H1 (cell line): ENCODE measurements at regions not wholly inside any gene's neighbourhood (a gene's known extent, or its start where the extent isn't known, plus 50 kb on each side); places are given as distances from the start of the nearest gene placed in this dataset.

Experiments used
- CTCF ChIA-PET: fragments of 300-600 bp; sonication (Branson Sonifier 250); formaldehyde crosslinking; loops from one replicate; lab custom pipeline; 2021; ENCODE audit not compliant: partially characterized antibody; lab: Charles Lee
- POLR2A ChIA-PET: fragments of 300-600 bp; sonication (Branson Sonifier 250); formaldehyde crosslinking; loops from one replicate; lab custom pipeline; 2021; ENCODE audit warnings: inconsistent platforms; ENCODE audit not compliant: partially characterized antibody; lab: Charles Lee
- DNase-seq, 2 experiments: peaks; one replicate each; pipeline versions ENCODE4 v3.0.0 to v3.0.0-alpha.2; 2010 to 2022; ENCODE audit warnings: low spot score in 2 of 2, low read depth in 1 of 2, mixed read lengths in 1 of 2
- FAIRE-seq: peaks from 2 replicates; lab custom pipeline; 2011; peaks lifted over from hg19 to GRCh38; lab: Jason Lieb, UNC
- H2AFZ ChIP-seq: 2 replicates; pipeline ENCODE4 v1.8.1; 2012; ENCODE audit warnings: low read length, inconsistent platforms
- H2AK5ac ChIP-seq: 2 replicates; pipeline ENCODE4 v1.6.1; 2013; ENCODE audit warnings: low read depth, low read length
- H2BK120ac ChIP-seq: replicated peaks from 2 replicates; pipeline ENCODE3; 2013; ENCODE audit warnings: low read depth, low read length, inconsistent platforms
- H2BK12ac ChIP-seq: 2 replicates; pipeline ENCODE4 v1.6.1; 2013; ENCODE audit warnings: low read depth, low read length
- H2BK15ac ChIP-seq: 2 replicates; pipeline ENCODE4 v1.6.1; 2013; ENCODE audit warnings: low read length
- H2BK20ac ChIP-seq: 2 replicates; pipeline ENCODE4 v1.6.1; 2013; ENCODE audit warnings: low read length
- H2BK5ac ChIP-seq: 2 replicates; pipeline ENCODE4 v1.6.1; 2013; ENCODE audit warnings: low read depth, low read length
- H3K14ac ChIP-seq: 2 replicates; pipeline ENCODE4 v1.6.1; 2013; ENCODE audit warnings: inconsistent platforms; ENCODE audit not compliant: insufficient read length
- H3K18ac ChIP-seq: 2 replicates; pipeline ENCODE4 v1.6.1; 2013; ENCODE audit warnings: low read length; ENCODE audit errors: extremely low read depth
- H3K23ac ChIP-seq: 2 replicates; pipeline ENCODE4 v1.6.1; 2013; ENCODE audit warnings: inconsistent platforms; ENCODE audit not compliant: insufficient read length
- H3K23me2 ChIP-seq: 2 replicates; pipeline ENCODE4 v1.6.1; 2013; ENCODE audit warnings: low read depth, low read length
- H3K27ac ChIP-seq: 2 replicates; pipeline ENCODE4 v1.6.1; 2011; ENCODE audit warnings: low read depth, low read length, inconsistent platforms
- H3K27me3 ChIP-seq, 4 experiments: replicated peaks in 1 of 4; 1 replicate in 1 of 4; 2 replicates in 3 of 4; pipeline versions ENCODE4 v1.6.1 to v1.8.1; 2011 to 2013; ENCODE audit warnings: low read length in 3 of 4, mild to moderate bottlenecking in 3 of 4, inconsistent platforms in 2 of 4, mixed read lengths in 2 of 4, moderate library complexity in 1 of 4; ENCODE audit not compliant: control insufficient read depth in 3 of 4, insufficient read depth in 3 of 4; ENCODE audit errors: extremely low read depth in 1 of 4
- H3K36me3 ChIP-seq, 4 experiments: 2 replicates each; pipeline versions ENCODE4 v1.6.1 to v1.8.1; 2011 to 2013; ENCODE audit warnings: mild to moderate bottlenecking in 4 of 4, low read length in 3 of 4, moderate library complexity in 2 of 4, control low read depth in 1 of 4, inconsistent platforms in 1 of 4; ENCODE audit not compliant: insufficient read depth in 4 of 4, control insufficient read depth in 2 of 4
- H3K4ac ChIP-seq: replicated peaks from 2 replicates; pipeline ENCODE3; 2013; ENCODE audit warnings: low read length, low read depth, mixed read lengths, inconsistent platforms; ENCODE audit not compliant: insufficient read length
- H3K4me1 ChIP-seq, 4 experiments: replicated peaks in 1 of 4; 1 replicate in 1 of 4; 2 replicates in 3 of 4; pipeline versions ENCODE4 v1.6.1 to v1.8.1; 2011 to 2013; ENCODE audit warnings: low read length in 3 of 4, inconsistent platforms in 2 of 4, mixed read lengths in 1 of 4; ENCODE audit not compliant: insufficient read depth in 4 of 4, control insufficient read depth in 3 of 4
- H3K4me2 ChIP-seq, 2 experiments: 2 replicates each; pipeline versions ENCODE4 v1.6.1 to v1.8.1; 2011 to 2013; ENCODE audit warnings: low read depth in 2 of 2, low read length in 2 of 2, control low read depth in 1 of 2, inconsistent platforms in 1 of 2, mild to moderate bottlenecking in 1 of 2; ENCODE audit not compliant: insufficient read depth in 1 of 2
- H3K4me3 ChIP-seq, 4 experiments: fragments of 200-600, 300-600 bp in 1 of 4; sonication (generic), shearing (Covaris generic), sonication (Bioruptor Twin) in 1 of 4; 2 replicates each; pipeline versions ENCODE4 v1.5.1 to v1.8.1; 2011 to 2016; ENCODE audit warnings: low read length in 4 of 4, low read depth in 3 of 4, control low read depth in 2 of 4, inconsistent platforms in 2 of 4, mild to moderate bottlenecking in 2 of 4, mixed read lengths in 1 of 4, moderate library complexity in 1 of 4; ENCODE audit not compliant: insufficient read depth in 2 of 4; ENCODE audit errors: extremely low read depth in 1 of 4
- H3K56ac ChIP-seq: replicated peaks from 2 replicates; pipeline ENCODE3; 2013; ENCODE audit warnings: low read depth, mild to moderate bottlenecking, mixed read lengths, low read length, inconsistent platforms; ENCODE audit not compliant: insufficient read length
- H3K79me1 ChIP-seq: 2 replicates; pipeline ENCODE4 v1.6.1; 2013; ENCODE audit warnings: low read depth, low read length, control low read depth
- H3K79me2 ChIP-seq, 2 experiments: 2 replicates each; pipeline versions ENCODE4 v1.6.1 to v1.8.1; 2012 to 2013; ENCODE audit warnings: low read length in 2 of 2, mild to moderate bottlenecking in 2 of 2, inconsistent platforms in 1 of 2; ENCODE audit not compliant: insufficient read depth in 2 of 2, control insufficient read depth in 1 of 2
- H3K9ac ChIP-seq, 4 experiments: replicated peaks in 1 of 4; 1 replicate in 1 of 4; 2 replicates in 3 of 4; pipeline versions ENCODE4 v1.6.1 to v1.8.1; 2011 to 2013; ENCODE audit warnings: low read depth in 3 of 4, low read length in 3 of 4, control low read depth in 2 of 4, mild to moderate bottlenecking in 2 of 4, moderate library complexity in 2 of 4, inconsistent platforms in 1 of 4; ENCODE audit errors: extremely low read depth in 1 of 4
- H3K9me3 ChIP-seq, 2 experiments: 2 replicates each; pipeline versions ENCODE4 v1.6.1 to v1.8.1; 2012 to 2013; ENCODE audit warnings: mild to moderate bottlenecking in 2 of 2, moderate library complexity in 2 of 2, control low read depth in 1 of 2, inconsistent platforms in 1 of 2, low read depth in 1 of 2, low read length in 1 of 2, mixed read lengths in 1 of 2; ENCODE audit not compliant: insufficient read depth in 2 of 2
- H4K20me1 ChIP-seq, 2 experiments: replicated peaks in 1 of 2; 2 replicates each; pipeline versions ENCODE3 to v1.8.1; 2011 to 2013; ENCODE audit warnings: inconsistent platforms in 2 of 2, low read length in 2 of 2, mild to moderate bottlenecking in 1 of 2; ENCODE audit not compliant: insufficient read depth in 2 of 2, control insufficient read depth in 1 of 2
- H4K5ac ChIP-seq: 2 replicates; pipeline ENCODE4 v1.6.1; 2013; ENCODE audit warnings: low read length, low read depth, mixed read lengths, inconsistent platforms; ENCODE audit not compliant: insufficient read length
- H4K8ac ChIP-seq: 2 replicates; pipeline ENCODE4 v1.8.0; 2013; ENCODE audit warnings: mild to moderate bottlenecking, moderate library complexity, low read length, inconsistent platforms; ENCODE audit not compliant: insufficient read depth; ENCODE audit errors: extremely low read depth
- H4K91ac ChIP-seq: replicated peaks from 2 replicates; pipeline ENCODE3; 2013; ENCODE audit warnings: low read length, mixed read lengths, inconsistent platforms; ENCODE audit not compliant: insufficient read length
- CBX8 ChIP-seq: fragments of 300-800, 300-1000 bp; sonication (generic); IDR thresholded peaks from 2 replicates; pipeline ENCODE4 v1.7.1; 2016; ENCODE audit warnings: low read depth, low read length, borderline replicate concordance
- WGBS, 2 experiments: shearing (Covaris generic) in 1 of 2; methylation state at CpG; one replicate each; pipeline versions ENCODE4 v1.1.6 to v1.1.7; 2013 to 2015; ENCODE audit warnings: low lambda C conversion rate in 2 of 2, mixed read lengths in 2 of 2, inconsistent platforms in 1 of 2, low coverage in 1 of 2, missing lambda C conversion rate in 1 of 2; ENCODE audit not compliant: insufficient replicate concordance in 2 of 2, insufficient coverage in 1 of 2, insufficient read length in 1 of 2; ENCODE audit errors: extremely low coverage in 1 of 2, missing lambda C conversion rate in 1 of 2; 5-methylcytosine and 5-hydroxymethylcytosine counted together

- Histone ChIP-seq H2BK20ac (no peak overlapping the region), H3K4me2 (no peak overlapping the region), H3K9ac (no peak overlapping the region), H2BK15ac (no peak overlapping the region), H3K4ac (no peak overlapping the region), H4K8ac (no peak overlapping the region), H4K20me1 (no peaks in the 10 kb centered on the region), H2BK120ac (no peak overlapping the region), H3K79me1 (no peaks in the 10 kb centered on the region), H2BK5ac (no peak overlapping the region), H3K18ac (no peak overlapping the region), H3K79me2 (no peaks in the 10 kb centered on the region), H3K23ac (no peak overlapping the region), H2BK12ac (no peak overlapping the region), H3K4me1 (no peaks in the 10 kb centered on the region; a peak in 1 of 7 replicates), H3K14ac (no peak overlapping the region), H4K5ac (no peak overlapping the region), H2AK5ac (no peak overlapping the region), H3K36me3 (no peaks in the 10 kb centered on the region), H3K23me2 (no peaks in the 10 kb centered on the region), H4K91ac (no peak overlapping the region), H2AFZ (no peak overlapping the region), H3K9me3 (no peaks in the 10 kb centered on the region), H3K27ac (no peak overlapping the region), H3K56ac (no peak overlapping the region), H3K27me3 (peaks cover 0 to 1% (median 0%) of the 10 kb centered on the region in 4 experiments; a peak in 1 of 7 replicates), H3K4me3 (no peak overlapping the region)
- 76% methylated on average over 3 of the region's 3 CpGs; no CpG with 5 or more reads in 1 of the 2 experiments for WGBS, 2 experiments
- CTCF ChIA-PET: no interaction called here
- FAIRE-seq: no peak
- POLR2A ChIA-PET: no interaction called here
- no peak for DNase-seq
- TF ChIP-seq CBX8: no peak
These were observed 695.8 kb downstream of the RNF144A start for GRCh38 chr2:7612969-7613368.
